GM23338 (cell line): ENCODE measurements at regions not wholly inside any gene's neighbourhood (a gene's known extent, or its start where the extent isn't known, plus 50 kb on each side); places are given as distances from the start of the nearest gene placed in this dataset.

Experiments used
- EZH2 ChIP-seq: fragments of 200-600 bp; sonication (generic); IDR thresholded peaks from one replicate; pipeline ENCODE4 v1.8.0; 2017; ENCODE audit warnings: antibody characterized with exemption, mild to moderate bottlenecking, low read depth; ENCODE audit not compliant: unreplicated experiment
- ZNF462 ChIP-seq: fragments of 250-450 bp; sonication (Bioruptor Pico); IDR thresholded peaks from 2 replicates; pipeline ENCODE4 v1.5.0; 2020; ENCODE audit warnings: mild to moderate bottlenecking, moderate library complexity
- TF ChIP-seq, protein P1 (sequence below), 2 experiments: fragments of 200-600 bp in 1 of 2; sonication (generic) in 1 of 2; conservative IDR thresholded peaks; 2 replicates each; pipeline versions ENCODE4 v1.5.1 to v1.6.1; 2016 to 2017; ENCODE audit warnings: antibody characterized with exemption in 2 of 2, low read depth in 2 of 2, mild to moderate bottlenecking in 2 of 2, moderate library complexity in 1 of 2

GRCh38 chr6:40726853-40727252, 139.7 kb upstream of the LRFN2 start:
- TF ChIP-seq EZH2 (no peak), ZNF462 (CRISPR knock-in tag) (no peak)
- TF ChIP-seq, protein P1, sequence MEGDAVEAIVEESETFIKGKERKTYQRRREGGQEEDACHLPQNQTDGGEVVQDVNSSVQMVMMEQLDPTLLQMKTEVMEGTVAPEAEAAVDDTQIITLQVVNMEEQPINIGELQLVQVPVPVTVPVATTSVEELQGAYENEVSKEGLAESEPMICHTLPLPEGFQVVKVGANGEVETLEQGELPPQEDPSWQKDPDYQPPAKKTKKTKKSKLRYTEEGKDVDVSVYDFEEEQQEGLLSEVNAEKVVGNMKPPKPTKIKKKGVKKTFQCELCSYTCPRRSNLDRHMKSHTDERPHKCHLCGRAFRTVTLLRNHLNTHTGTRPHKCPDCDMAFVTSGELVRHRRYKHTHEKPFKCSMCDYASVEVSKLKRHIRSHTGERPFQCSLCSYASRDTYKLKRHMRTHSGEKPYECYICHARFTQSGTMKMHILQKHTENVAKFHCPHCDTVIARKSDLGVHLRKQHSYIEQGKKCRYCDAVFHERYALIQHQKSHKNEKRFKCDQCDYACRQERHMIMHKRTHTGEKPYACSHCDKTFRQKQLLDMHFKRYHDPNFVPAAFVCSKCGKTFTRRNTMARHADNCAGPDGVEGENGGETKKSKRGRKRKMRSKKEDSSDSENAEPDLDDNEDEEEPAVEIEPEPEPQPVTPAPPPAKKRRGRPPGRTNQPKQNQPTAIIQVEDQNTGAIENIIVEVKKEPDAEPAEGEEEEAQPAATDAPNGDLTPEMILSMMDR (conservative IDR thresholded peaks at IDR 0.05; ENCODE audit: low read depth in 2 of 2), result no peak
